K562 (cell line): ENCODE measurements at regions not wholly inside any gene's neighbourhood (a gene's known extent, or its start where the extent isn't known, plus 50 kb on each side); places are given as distances from the start of the nearest gene placed in this dataset.

ENCODE experiments used
- ATAC-seq: fragments of 200-7000 bp; cut with Tn5 transposase; 3 replicates; pipeline ENCODE4 v1.9.1; 2020; ENCODE audit warnings: moderate library complexity
- BruUV-seq: library from RNA; stranded (reverse); fragments of 400-500 nt; replicated peaks from 2 replicates; lab custom pipeline; 2021; lab: Mats Ljungman, UMichigan
- CTCF ChIA-PET: fragments of 300-600 bp; formaldehyde crosslinking; extraction: SDS; loops from one replicate; lab custom pipeline; 2021; ENCODE audit warnings: low intra/inter-chr PET ratio; lab: Yijun Ruan, JAX
- POLR2A ChIA-PET: fragments of 300-600, 350-650 bp; sonication (Branson Sonifier 250); formaldehyde crosslinking; extraction: SDS; loops from one replicate; lab custom pipeline; 2021; ENCODE audit warnings: antibody characterized with exemption, inconsistent platforms; lab: Yijun Ruan, JAX
- DNase-seq, 4 experiments: peaks; one replicate each; pipeline versions ENCODE4 v3.0.0 to v3.0.0-alpha.2; 2011 to 2018; ENCODE audit warnings: low spot score in 3 of 4, mixed read lengths in 3 of 4; ENCODE audit errors: extremely low read depth in 1 of 4
- FAIRE-seq: peaks from 2 replicates; lab custom pipeline; 2011; peaks lifted over from hg19 to GRCh38; lab: Jason Lieb, UNC
- H2AFZ ChIP-seq: 2 replicates; pipeline ENCODE4 v1.6.0; 2011; ENCODE audit warnings: low read depth, low read length, control low read depth, inconsistent platforms
- H3K27ac ChIP-seq: fragments of 200-600 bp; 3 replicates; pipeline ENCODE4 v1.8.0; 2011; ENCODE audit warnings: low read depth, mild to moderate bottlenecking, control low read depth, inconsistent platforms, low read length, moderate library complexity, mixed read lengths; ENCODE audit errors: extremely low read depth
- H3K27me3 ChIP-seq, 2 experiments: fragments of 300-600 bp in 1 of 2; 2 replicates in 1 of 2; 3 replicates in 1 of 2; pipeline versions ENCODE4 v1.6.0 to v1.8.0; 2011; ENCODE audit warnings: inconsistent platforms in 2 of 2, low read length in 2 of 2, mild to moderate bottlenecking in 1 of 2, mixed read lengths in 1 of 2, moderate library complexity in 1 of 2; ENCODE audit not compliant: control insufficient read depth in 2 of 2, insufficient read depth in 2 of 2
- H3K36me3 ChIP-seq: fragments of 300-600 bp; 3 replicates; pipeline ENCODE4 v1.8.0; 2011; ENCODE audit warnings: mild to moderate bottlenecking, low read length, inconsistent platforms; ENCODE audit not compliant: control insufficient read depth, insufficient read depth
- H3K4me1 ChIP-seq, 2 experiments: fragments of 200-600 bp in 1 of 2; replicated peaks in 1 of 2; 2 replicates in 1 of 2; 3 replicates in 1 of 2; pipeline versions ENCODE4 v1.5.1 to v1.8.0; 2011; ENCODE audit warnings: inconsistent platforms in 2 of 2, low read length in 2 of 2, mild to moderate bottlenecking in 1 of 2, mixed read lengths in 1 of 2, moderate library complexity in 1 of 2; ENCODE audit not compliant: control insufficient read depth in 2 of 2, insufficient read depth in 2 of 2
- H3K4me2 ChIP-seq: 2 replicates; pipeline ENCODE4 v1.6.1; 2011; ENCODE audit warnings: low read length, control low read depth, inconsistent platforms, mixed read lengths; ENCODE audit not compliant: insufficient read depth
- H3K4me3 ChIP-seq: fragments of 200-600 bp; sonication (generic), shearing (Covaris generic); 2 replicates; pipeline ENCODE4 v1.5.1; 2016; ENCODE audit warnings: control low read depth, inconsistent platforms
- H3K79me2 ChIP-seq: fragments of 200-600 bp; 3 replicates; pipeline ENCODE4 v1.8.0; 2011; ENCODE audit warnings: low read length, inconsistent platforms; ENCODE audit not compliant: control insufficient read depth, insufficient read depth
- H3K9ac ChIP-seq, 2 experiments: 2 replicates each; pipeline versions ENCODE4 v1.6.0 to v1.6.1; 2011; ENCODE audit warnings: low read depth in 2 of 2, low read length in 2 of 2, control low read depth in 1 of 2, inconsistent platforms in 1 of 2, mild to moderate bottlenecking in 1 of 2, mixed read lengths in 1 of 2; ENCODE audit not compliant: insufficient read depth in 1 of 2
- H3K9me1 ChIP-seq: one replicate; pipeline ENCODE4 v1.6.0; 2011; ENCODE audit warnings: inconsistent platforms, mild to moderate bottlenecking, low read length, moderate library complexity; ENCODE audit not compliant: control insufficient read depth, insufficient read depth
- H3K9me3 ChIP-seq: replicated peaks from 2 replicates; pipeline ENCODE4 v1.5.1; 2011; ENCODE audit warnings: low read depth, low read length, inconsistent platforms; ENCODE audit not compliant: control insufficient read depth, insufficient read depth
- H4K20me1 ChIP-seq: replicated peaks from 2 replicates; pipeline ENCODE4 v1.6.1; 2011; ENCODE audit warnings: low read length, inconsistent platforms, mixed read lengths; ENCODE audit not compliant: control insufficient read depth, insufficient read depth
- CTBP1 ChIP-seq: fragments of 450-650 bp; IDR thresholded peaks from 2 replicates; pipeline ENCODE4 v1.6.1; 2016; ENCODE audit warnings: borderline replicate concordance
- E2F1 ChIP-seq: sonication (generic); formaldehyde crosslinking; IDR thresholded peaks from 2 replicates; pipeline ENCODE4 v1.8.1; 2023; ENCODE audit warnings: mild to moderate bottlenecking, missing genetic modification reagents, moderate library complexity
- ETS1 ChIP-seq: conservative IDR thresholded peaks from 2 replicates; pipeline ENCODE4 v1.6.1; 2011; ENCODE audit warnings: low read depth, mild to moderate bottlenecking, low read length; ENCODE audit not compliant: control insufficient read depth
- FOXJ3 ChIP-seq: sonication (generic); formaldehyde crosslinking; IDR thresholded peaks from 2 replicates; pipeline ENCODE4 v1.4.0; 2020; ENCODE audit warnings: mild to moderate bottlenecking, missing genetic modification reagents
- KAT2B ChIP-seq: IDR thresholded peaks from one replicate; pipeline ENCODE4 v1.6.1; 2012; ENCODE audit warnings: low read depth, mild to moderate bottlenecking, control low read depth, inconsistent platforms, low read length, moderate library complexity
- NR4A1 ChIP-seq, 2 experiments: fragments of 250-450 bp in 1 of 2; fragments of 450-650 bp in 1 of 2; sonication (Bioruptor Pico) in 1 of 2; IDR thresholded peaks; 2 replicates each; pipeline versions ENCODE4 v1.4.0 to v1.6.1; 2016 to 2020; ENCODE audit warnings: mild to moderate bottlenecking in 2 of 2, missing compliant biosample characterization in 1 of 2, missing genetic modification characterization in 1 of 2, moderate library complexity in 1 of 2
- POLR3A ChIP-seq: IDR thresholded peaks from 2 replicates; pipeline ENCODE4 v1.6.1; 2011; ENCODE audit warnings: borderline replicate concordance, mild to moderate bottlenecking, moderate library complexity; ENCODE audit not compliant: insufficient read length, insufficient read depth; ENCODE audit errors: extremely low read depth
- RBM22 ChIP-seq: fragments of 200-400 bp; formaldehyde crosslinking; IDR thresholded peaks from 2 replicates; pipeline ENCODE4 v1.6.1; 2018; ENCODE audit warnings: low read length, low read depth; ENCODE audit not compliant: poor library complexity, severe bottlenecking
- TAF7 ChIP-seq: fragments of 450-650 bp; IDR thresholded peaks from 2 replicates; pipeline ENCODE4 v1.6.1; 2016; ENCODE audit warnings: missing genetic modification characterization, missing compliant biosample characterization
- TRIM24 ChIP-seq, 2 experiments: fragments of 450-650 bp; IDR thresholded peaks; 2 replicates each; pipeline ENCODE4 v1.6.1; 2016
- XRCC4 ChIP-seq: IDR thresholded peaks from one replicate; pipeline ENCODE4 v1.6.1; 2011; ENCODE audit not compliant: insufficient read depth, insufficient read length; ENCODE audit errors: extremely low read depth
- ZBTB49 ChIP-seq: sonication (generic); formaldehyde crosslinking; IDR thresholded peaks from 2 replicates; pipeline ENCODE4 v1.8.0; 2022; ENCODE audit warnings: missing genetic modification reagents, mild to moderate bottlenecking, borderline replicate concordance
- ZNF395 ChIP-seq: fragments of 200-800 bp; sonication (Bioruptor generic); IDR thresholded peaks from 2 replicates; pipeline ENCODE4 v1.6.1; 2017; ENCODE audit warnings: missing genetic modification characterization, missing compliant biosample characterization
- WGBS: fragments of 100-300 bp; shearing (Covaris generic); methylation state at CpG from one replicate; pipeline ENCODE4 v1.1.6; 2016; ENCODE audit warnings: low coverage, mixed read lengths; ENCODE audit not compliant: insufficient coverage; ENCODE audit errors: missing lambda C conversion rate; 5-methylcytosine and 5-hydroxymethylcytosine counted together
- in situ Hi-C: fragments of 300-500 bp; cut with MboI; formaldehyde crosslinking; loops from 4 replicates; pipeline ENCODE4 v1.15.0; 2018; ENCODE audit warnings: inconsistent platforms, mixed read lengths
- intact Hi-C: fragments of 100-400 bp; cut with micrococcal nuclease; formaldehyde crosslinking; loops from 2 replicates; pipeline ENCODE4 v1.14.2; 2022

GRCh38 chr2:58378152-58378551, 137.0 kb upstream of the FANCL start:
- no peak for TF ChIP-seq E2F1 (CRISPR knock-in tag)
- TF ChIP-seq ZBTB49 (CRISPR knock-in tag) = no peak
- no peak for TF ChIP-seq ETS1
- TF ChIP-seq TAF7 = no peak
- TF ChIP-seq POLR3A = no peak
- TF ChIP-seq TRIM24 (IDR thresholded peaks at IDR 0.05) = no peak
- no peak for TF ChIP-seq FOXJ3 (CRISPR knock-in tag)
- no peak for TF ChIP-seq KAT2B
- no peak for TF ChIP-seq RBM22
- no peak for TF ChIP-seq XRCC4
- no peak for TF ChIP-seq ZNF395 (CRISPR knock-in tag)
- TF ChIP-seq NR4A1 (CRISPR knock-in tag; IDR thresholded peaks at IDR 0.05) = no peak
- TF ChIP-seq NR4A1 (tag; IDR thresholded peaks at IDR 0.05) = no peak
- no peak for TF ChIP-seq CTBP1

More at GRCh38 chr2:58378152-58378551, 137.0 kb upstream of the FANCL start:
- 0% methylated on average over 5 of the region's 5 CpGs for WGBS
- Histone ChIP-seq H4K20me1 (no peaks in the 10 kb centered on the region), H3K9ac (no peak overlapping the region), H3K9me1 (no peaks in the 10 kb centered on the region), H3K27ac (no peak overlapping the region), H3K4me1 (no peaks in the 10 kb centered on the region), H3K4me3 (no peak overlapping the region), H3K79me2 (no peaks in the 10 kb centered on the region), H3K36me3 (no peaks in the 10 kb centered on the region), H3K27me3 (no peaks in the 10 kb centered on the region), H3K9me3 (no peaks in the 10 kb centered on the region), H2AFZ (no peak overlapping the region), H3K4me2 (no peak overlapping the region)
- ATAC-seq (no peak), DNase-seq (no peak), FAIRE-seq (no peak)
- ChIA-PET CTCF (interaction anchor here (0.7 kb wide), 1 partner anchor 449 kb away, joined by 3 read pairs; no protein-coding TSS in a partner anchor), POLR2A (no interaction called here)
- BruUV-seq = no TSS peak
- intact Hi-C loops = no loop called here
- in situ Hi-C loops = no loop called here
